ENCODE measurements at regions not wholly inside any gene's neighbourhood (a gene's known extent, or its start where the extent isn't known, plus 50 kb on each side); places are given as distances from the start of the nearest gene placed in this dataset.
"Not testable (repeated sequence)": the region's sequence is repeated elsewhere in the genome, so short reads cannot be mapped to it uniquely, and the experiment has no call there.

GRCh38 chr10:76815505-76815904 lies 822.1 kb downstream of the KCNMA1 start:
- H3K9me3 ChIP-seq; H3K36me3 ChIP-seq; H3K4me3 ChIP-seq; ATAC-seq; H3K27me3 ChIP-seq; intact Hi-C loops (cut with DNase I); H3K4me1 ChIP-seq; H3K27ac ChIP-seq; DNase-seq: not testable (repeated sequence)

- H3K4me3 ChIP-seq = no peak overlapping the region
- DNase-seq (no peak), ATAC-seq (no peak)
- no peaks in the 10 kb centered on the region for H3K27me3 ChIP-seq
- intact Hi-C loops (cut with DNase I) = no loop called here
- H3K27ac ChIP-seq = no peak overlapping the region
- no peaks in the 10 kb centered on the region for H3K36me3 ChIP-seq
- H3K4me1 ChIP-seq = no peaks in the 10 kb centered on the region
- no peak for TF ChIP-seq CTCF (IDR thresholded peaks at IDR 0.05)
- H3K9me3 ChIP-seq = no peaks in the 10 kb centered on the region
Measured at GRCh38 chr10:76811430-76811829, 826.2 kb downstream of the KCNMA1 start.

GRCh38 chr10:76788452-76788811 lies 849.2 kb downstream of the KCNMA1 start:
- no peaks in the 10 kb centered on the region for H3K9me3 ChIP-seq
- H3K27ac ChIP-seq = no peak overlapping the region
- DNase-seq (no peak), ATAC-seq (no peak)
- no peaks in the 10 kb centered on the region for H3K36me3 ChIP-seq
- TF ChIP-seq CTCF (IDR thresholded peaks at IDR 0.05) = no peak
- no peaks in the 10 kb centered on the region for H3K4me1 ChIP-seq
- H3K27me3 ChIP-seq = no peaks in the 10 kb centered on the region
- H3K4me3 ChIP-seq = no peak overlapping the region
- intact Hi-C loops (cut with DNase I) = no loop called here

GRCh38 chr10:76787746-76788451 lies 849.7 kb downstream of the KCNMA1 start:
- Histone ChIP-seq H3K9me3 (peaks cover 0 to 5% of the 10 kb centered on the region in 2 donors), H3K4me3 (no peak overlapping the region), H3K4me1 (no peaks in the 10 kb centered on the region), H3K27me3 (no peaks in the 10 kb centered on the region), H3K36me3 (no peaks in the 10 kb centered on the region), H3K27ac (no peak overlapping the region)
- TF ChIP-seq CTCF (IDR thresholded peaks at IDR 0.05) = no peak
- intact Hi-C loops (cut with DNase I) = no loop called here
- DNase-seq (no peak), ATAC-seq (no peak)

GRCh38 chr10:76786504-76787072 lies 851.0 kb downstream of the KCNMA1 start:
- Histone ChIP-seq H3K4me3 (no peak overlapping the region), H3K27me3 (no peaks in the 10 kb centered on the region), H3K27ac (no peak overlapping the region), H3K36me3 (no peaks in the 10 kb centered on the region), H3K4me1 (no peaks in the 10 kb centered on the region), H3K9me3 (peaks cover 0 to 10% of the 10 kb centered on the region in 2 donors)
- no peak for DNase-seq
- no peak for ATAC-seq
- TF ChIP-seq CTCF (IDR thresholded peaks at IDR 0.05) = no peak
- intact Hi-C loops (cut with DNase I) = no loop called here

- Histone ChIP-seq H3K9me3 (peaks cover 0 to 10% of the 10 kb centered on the region in 2 donors), H3K36me3 (no peaks in the 10 kb centered on the region), H3K4me1 (no peaks in the 10 kb centered on the region), H3K4me3 (no peak overlapping the region), H3K27ac (no peak overlapping the region), H3K27me3 (no peaks in the 10 kb centered on the region)
- no peak for TF ChIP-seq CTCF (IDR thresholded peaks at IDR 0.05)
- intact Hi-C loops (cut with DNase I) = no loop called here
- DNase-seq (no peak), ATAC-seq (no peak)
Measured at GRCh38 chr10:76784076-76784475, 853.5 kb downstream of the KCNMA1 start.
